NCI-H226 (cell line): ENCODE measurements at regions not wholly inside any gene's neighbourhood (a gene's known extent, or its start where the extent isn't known, plus 50 kb on each side); places are given as distances from the start of the nearest gene placed in this dataset.

Experiments used
- DNase-seq: peaks from one replicate; pipeline ENCODE4 v3.0.0-alpha.2; 2015

DNA sequence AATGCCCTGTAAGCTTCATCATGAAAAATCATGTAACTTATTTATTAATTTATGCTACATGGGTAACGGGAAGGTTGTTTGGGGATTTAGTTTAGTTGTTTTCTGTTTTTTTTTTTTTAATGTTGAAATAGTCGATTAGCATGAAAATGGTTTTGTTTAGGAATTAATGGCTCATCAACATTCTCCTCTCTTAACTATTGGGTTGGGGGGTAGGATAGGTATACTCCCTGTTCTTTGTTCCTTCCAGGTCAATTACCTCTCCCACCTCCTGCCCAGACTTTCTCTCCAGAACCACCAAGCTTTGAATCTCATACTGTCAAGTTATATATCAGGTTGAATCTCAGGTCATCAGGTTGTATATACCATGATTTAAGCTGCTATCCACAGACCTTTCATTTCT is 568.7 kb upstream of the DSEL start:
- DNase-seq = no peak

GRCh38 chr18:68083776-68084175 is 567.3 kb upstream of the DSEL start:
- peak; percentile 14 for DNase-seq

- peak; percentile 77 for DNase-seq
Measured at GRCh38 chr18:68083131-68083530, 566.6 kb upstream of the DSEL start.

DNA sequence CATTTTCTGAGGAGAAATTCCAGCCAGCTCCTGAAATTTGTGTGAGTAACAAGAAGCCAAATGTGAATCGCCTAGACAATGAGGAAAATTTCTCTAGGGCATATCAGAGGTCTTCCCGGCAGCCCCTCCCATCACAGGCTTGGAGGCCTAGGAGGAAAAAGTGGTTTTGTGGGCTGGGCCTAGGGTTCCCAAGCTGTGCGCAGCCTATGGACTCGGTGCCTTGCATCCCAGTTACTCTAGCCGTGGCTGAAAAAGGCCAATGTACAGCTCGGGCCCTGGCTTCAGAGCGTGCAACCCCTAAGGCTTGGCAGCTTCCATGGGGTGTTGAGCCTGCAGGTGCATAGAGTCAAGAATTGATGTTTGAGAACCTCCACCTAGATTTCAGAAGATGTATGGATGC is 556.2 kb upstream of the DSEL start:
- DNase-seq = no peak

- peak; percentile 60 for DNase-seq
Measured at GRCh38 chr18:68060871-68061270, 544.4 kb upstream of the DSEL start.

DNA sequence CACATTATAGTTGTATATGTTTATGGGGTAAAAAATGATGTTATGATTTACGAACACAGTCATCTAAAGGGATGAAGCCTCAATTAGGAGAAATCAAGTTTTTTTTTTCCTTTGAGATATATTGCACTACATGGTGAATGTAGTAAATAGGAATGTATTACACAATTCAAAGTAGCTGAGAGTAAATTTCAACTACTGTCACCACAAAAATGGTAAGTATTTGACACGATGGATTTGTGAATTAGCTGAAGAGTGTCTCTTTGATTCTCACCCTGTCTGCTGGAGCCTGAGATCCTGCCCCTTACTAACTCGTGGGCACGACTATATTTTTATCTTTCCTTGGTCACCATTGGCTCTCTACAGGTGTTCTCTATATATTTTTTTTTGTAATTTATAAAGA is 540.4 kb upstream of the DSEL start:
- peak; percentile 11 for DNase-seq

DNA sequence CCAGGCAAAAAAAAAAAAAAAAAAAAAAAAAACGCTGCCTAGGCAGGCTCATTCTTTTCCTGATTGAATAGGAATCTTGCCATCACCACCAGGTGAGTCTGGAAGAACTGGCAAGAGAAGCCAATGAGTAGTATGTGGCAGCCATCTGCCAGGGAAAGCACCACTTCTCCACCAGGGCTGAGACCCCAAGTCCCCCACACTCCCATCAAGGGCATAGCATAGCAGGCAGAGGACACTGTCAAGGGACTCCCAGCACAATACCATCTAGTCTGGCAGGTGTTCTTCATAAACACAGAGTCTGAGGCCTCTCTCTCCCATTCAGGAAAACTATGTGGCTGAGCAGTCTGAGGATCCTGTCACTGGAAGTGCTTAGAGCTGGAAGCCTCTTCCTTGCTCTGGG is 538.1 kb upstream of the DSEL start:
- DNase-seq = no peak

- no peak for DNase-seq
Measured at GRCh38 chr18:68053290-68053689, 536.8 kb upstream of the DSEL start.

GRCh38 chr18:68041327-68041726 is 524.8 kb upstream of the DSEL start:
- no peak for DNase-seq

GRCh38 chr18:68040198-68040597 is 523.7 kb upstream of the DSEL start:
- no peak for DNase-seq

GRCh38 chr18:68035774-68036522 is 519.4 kb upstream of the DSEL start:
- DNase-seq = no peak

- DNase-seq = no peak
Measured at GRCh38 chr18:68034296-68034695, 517.8 kb upstream of the DSEL start.

GRCh38 chr18:68033466-68033865 is 516.9 kb upstream of the DSEL start:
- no peak for DNase-seq

- DNase-seq = no peak
Measured at GRCh38 chr18:68024716-68025115, 508.2 kb upstream of the DSEL start.

- DNase-seq = no peak
Measured at GRCh38 chr18:68017385-68017784, 500.9 kb upstream of the DSEL start.

DNA sequence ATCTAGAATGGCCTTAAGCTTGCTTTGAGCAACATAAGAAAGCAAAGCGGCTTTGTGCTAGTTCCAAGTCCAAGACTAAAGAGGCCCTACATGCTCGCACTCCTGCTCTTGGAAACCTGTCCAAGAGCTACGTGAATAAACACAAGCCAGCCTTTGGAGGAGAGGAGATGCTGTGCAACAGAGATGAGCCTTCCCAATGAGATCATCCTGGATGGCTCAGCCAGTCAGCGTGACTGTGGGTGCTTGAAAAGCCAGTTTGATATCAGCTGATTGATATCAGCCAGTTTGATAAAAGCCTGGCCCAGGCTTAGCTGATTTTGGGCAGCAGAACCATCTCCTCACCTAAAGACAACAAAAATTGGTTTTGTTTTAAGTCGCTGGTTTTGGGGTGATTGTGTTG is 481.0 kb upstream of the DSEL start:
- DNase-seq = no peak

DNA sequence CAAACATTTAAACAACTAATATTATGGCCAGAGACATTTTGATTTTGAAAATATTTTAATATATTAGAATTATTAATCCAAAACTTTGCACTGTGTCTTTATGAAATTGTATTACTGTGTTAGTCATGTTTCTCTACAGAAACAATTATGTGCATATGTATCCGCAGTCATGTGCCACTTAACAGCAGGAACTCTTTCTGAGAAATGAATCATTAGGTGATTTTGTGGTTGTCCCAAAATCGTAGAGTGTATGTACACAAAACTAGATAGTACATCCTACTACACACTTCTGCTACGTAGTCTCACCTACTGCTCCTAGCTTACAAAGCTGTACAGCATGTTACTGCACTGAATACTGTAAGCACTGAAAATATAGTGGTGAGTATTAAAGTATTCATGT is 479.2 kb upstream of the DSEL start:
- DNase-seq = no peak

- DNase-seq = no peak
Measured at GRCh38 chr18:67980241-67980640, 463.7 kb upstream of the DSEL start.

GRCh38 chr18:67977067-67977616 is 460.6 kb upstream of the DSEL start:
- DNase-seq = no peak

DNA sequence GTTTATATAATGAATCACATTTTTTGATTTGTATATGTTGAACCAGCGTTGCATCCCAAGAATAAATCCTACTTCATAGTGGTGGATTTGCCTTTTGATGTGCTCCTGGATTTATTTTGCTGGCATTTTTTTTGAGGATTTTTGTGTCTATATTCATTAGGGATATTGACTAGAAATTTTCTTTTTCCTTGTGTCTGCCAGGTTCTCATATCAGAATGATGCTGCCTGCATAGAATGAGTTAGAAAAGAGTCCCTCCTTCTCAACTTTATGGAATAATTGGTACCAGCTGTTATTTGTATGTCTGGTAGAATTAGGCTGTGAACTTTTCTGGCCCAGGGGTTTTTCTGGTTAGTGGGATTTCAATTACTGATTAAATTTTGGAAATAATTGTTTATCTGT is 457.4 kb upstream of the DSEL start:
- no peak for DNase-seq

GRCh38 chr18:67969458-67969857 is 452.9 kb upstream of the DSEL start:
- DNase-seq = no peak

- DNase-seq = no peak
Measured at GRCh38 chr18:67966224-67966623, 449.7 kb upstream of the DSEL start.

DNA sequence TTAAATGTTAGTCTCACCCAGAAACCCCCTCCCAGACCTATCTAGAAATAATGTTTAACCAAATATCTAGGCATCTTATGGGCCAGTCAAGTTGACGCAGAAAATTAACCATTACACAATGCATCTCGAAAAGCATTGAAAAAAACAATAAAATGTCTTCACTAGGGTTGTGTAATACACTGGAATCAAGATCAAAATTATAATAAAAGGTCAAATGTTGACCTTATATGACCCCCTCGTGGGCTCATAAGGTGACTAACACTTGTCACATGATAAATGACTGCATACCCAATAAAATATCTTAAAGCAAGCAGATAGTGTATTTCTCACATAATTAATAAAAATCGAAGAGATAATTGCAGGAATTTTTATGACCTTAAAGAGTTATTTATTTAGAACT is 447.9 kb upstream of the DSEL start:
- DNase-seq = no peak

DNA sequence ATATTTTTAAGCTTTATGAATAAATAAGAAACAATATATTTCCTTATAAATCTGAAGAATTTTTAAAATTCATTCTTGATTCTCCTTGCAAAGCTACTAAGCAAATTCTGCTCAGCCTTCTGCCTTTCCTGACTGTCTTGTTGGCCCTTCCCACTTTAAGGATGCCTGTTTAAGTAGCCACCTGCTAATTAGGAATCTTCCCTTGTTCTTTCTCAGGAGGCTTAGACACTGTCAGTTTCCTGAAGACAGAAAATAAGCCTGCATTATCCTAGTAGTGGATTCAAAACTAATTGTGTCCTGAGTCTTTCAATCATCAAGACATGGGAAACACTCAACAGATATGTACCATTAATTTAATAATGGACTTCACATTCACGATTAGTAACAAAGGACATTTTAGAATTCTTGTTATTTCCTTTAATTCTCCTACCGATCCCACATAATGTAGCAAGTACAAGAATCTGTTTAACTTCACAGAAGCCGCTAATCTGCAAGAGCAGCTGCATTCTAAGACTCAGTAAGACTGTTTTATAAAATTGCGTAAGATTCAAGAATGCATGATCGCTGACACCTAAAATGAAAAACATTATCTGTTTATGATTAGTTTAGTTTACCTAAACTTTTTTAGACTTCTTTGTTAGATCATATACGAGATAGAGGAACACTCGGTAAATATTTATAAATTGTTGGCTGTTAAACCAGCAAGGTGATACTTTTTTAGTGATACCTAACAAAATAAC is 445.4 kb upstream of the DSEL start:
- DNase-seq = no peak
